Endodermal cell (in vitro differentiated cells): ENCODE measurements at regions not wholly inside any gene's neighbourhood (a gene's known extent, or its start where the extent isn't known, plus 50 kb on each side); places are given as distances from the start of the nearest gene placed in this dataset.

ENCODE experiments used
- DNase-seq: peaks from one replicate; pipeline ENCODE4 v3.0.0-alpha.2; 2017
- H3K27ac ChIP-seq: 2 replicates; pipeline ENCODE4 v1.5.1; 2013; ENCODE audit warnings: mild to moderate bottlenecking, low read depth, low read length, moderate library complexity
- H3K27me3 ChIP-seq: 2 replicates; pipeline ENCODE4 v1.6.1; 2013; ENCODE audit warnings: mild to moderate bottlenecking, low read length, moderate library complexity; ENCODE audit not compliant: insufficient read depth, control insufficient read depth, poor library complexity, severe bottlenecking
- H3K36me3 ChIP-seq: 2 replicates; pipeline ENCODE4 v1.7.0; 2013; ENCODE audit warnings: mild to moderate bottlenecking, low read length, moderate library complexity; ENCODE audit not compliant: control insufficient read depth, insufficient read depth
- H3K4me1 ChIP-seq: one replicate; pipeline ENCODE4 v1.7.0; 2013; ENCODE audit warnings: low read length; ENCODE audit not compliant: control insufficient read depth, insufficient read depth
- H3K4me3 ChIP-seq: 2 replicates; pipeline ENCODE4 v1.5.1; 2013; ENCODE audit warnings: mild to moderate bottlenecking, low read length, moderate library complexity
- H3K9ac ChIP-seq: 2 replicates; pipeline ENCODE4 v1.6.1; 2013; ENCODE audit warnings: mild to moderate bottlenecking, low read length, moderate library complexity; ENCODE audit not compliant: poor library complexity, severe bottlenecking; ENCODE audit errors: extremely low read depth
- H3K9me3 ChIP-seq: 2 replicates; pipeline ENCODE4 v1.6.1; 2013; ENCODE audit warnings: mild to moderate bottlenecking, low read length, moderate library complexity; ENCODE audit not compliant: control insufficient read depth
- H3K27ac Mint-ChIP-seq: 2 replicates; pipeline ENCODE4 v1.8.0; 2020; ENCODE audit warnings: mixed read lengths
- H3K27me3 Mint-ChIP-seq: 2 replicates; pipeline ENCODE4 v1.8.0; 2021; ENCODE audit warnings: mild to moderate bottlenecking, mixed read lengths; ENCODE audit not compliant: insufficient read depth
- H3K36me3 Mint-ChIP-seq: 2 replicates; pipeline ENCODE4 v1.8.0; 2020; ENCODE audit warnings: low read depth, mixed read lengths
- H3K4me1 Mint-ChIP-seq: 2 replicates; pipeline ENCODE4 v1.8.0; 2020; ENCODE audit warnings: mixed read lengths
- H3K4me3 Mint-ChIP-seq: 2 replicates; pipeline ENCODE4 v1.8.0; 2020; ENCODE audit warnings: mild to moderate bottlenecking, moderate library complexity, mixed read lengths
- H3K9me3 Mint-ChIP-seq: 2 replicates; pipeline ENCODE4 v1.8.0; 2020; ENCODE audit warnings: mild to moderate bottlenecking, mixed read lengths
- whole genome bisulfite sequencing, 2 experiments: methylation state at CpG; one replicate each; pipeline versions ENCODE4 v1.1.5 to v1.1.7; 2013; ENCODE audit warnings: missing lambda C conversion rate in 2 of 2, mixed read lengths in 1 of 2; ENCODE audit not compliant: insufficient coverage in 1 of 2, insufficient read length in 1 of 2; 5-methylcytosine and 5-hydroxymethylcytosine counted together
- TF ChIP-seq, protein P1 (sequence below): fragments of 200-600 bp; sonication (generic); conservative IDR thresholded peaks from 2 replicates; pipeline ENCODE4 v1.5.0; 2021; ENCODE audit warnings: antibody characterized with exemption, mild to moderate bottlenecking

DNA sequence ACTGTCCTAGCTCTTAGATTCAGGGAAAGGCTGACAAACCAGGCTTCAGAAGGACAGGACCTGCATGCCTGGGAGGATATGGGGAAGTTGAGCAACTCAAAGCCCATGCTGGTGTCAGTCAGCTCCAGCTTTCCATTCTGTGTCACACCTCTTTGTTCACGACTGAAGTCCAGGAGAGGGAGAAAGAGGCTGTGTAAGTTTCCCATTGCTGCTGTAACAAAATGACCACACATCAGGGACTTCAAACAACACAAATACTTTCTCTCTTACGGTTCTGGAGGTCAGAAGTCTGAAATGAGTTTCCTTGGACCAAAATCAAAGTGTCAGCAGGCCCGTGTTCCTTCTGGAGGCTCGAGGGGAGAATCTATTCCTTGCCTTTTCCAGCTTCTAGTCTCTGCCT, 50.6 kb upstream of the STX18 start:
- Histone ChIP-seq H3K9me3 (peaks cover 32% of the 10 kb centered on the region), H3K36me3 (no peaks in the 10 kb centered on the region), H3K4me1 (no peaks in the 10 kb centered on the region), H3K4me3 (no peak overlapping the region), H3K27ac (no peak overlapping the region), H3K9ac (no peak overlapping the region), H3K27me3 (no peaks in the 10 kb centered on the region)
- TF ChIP-seq, protein P1, sequence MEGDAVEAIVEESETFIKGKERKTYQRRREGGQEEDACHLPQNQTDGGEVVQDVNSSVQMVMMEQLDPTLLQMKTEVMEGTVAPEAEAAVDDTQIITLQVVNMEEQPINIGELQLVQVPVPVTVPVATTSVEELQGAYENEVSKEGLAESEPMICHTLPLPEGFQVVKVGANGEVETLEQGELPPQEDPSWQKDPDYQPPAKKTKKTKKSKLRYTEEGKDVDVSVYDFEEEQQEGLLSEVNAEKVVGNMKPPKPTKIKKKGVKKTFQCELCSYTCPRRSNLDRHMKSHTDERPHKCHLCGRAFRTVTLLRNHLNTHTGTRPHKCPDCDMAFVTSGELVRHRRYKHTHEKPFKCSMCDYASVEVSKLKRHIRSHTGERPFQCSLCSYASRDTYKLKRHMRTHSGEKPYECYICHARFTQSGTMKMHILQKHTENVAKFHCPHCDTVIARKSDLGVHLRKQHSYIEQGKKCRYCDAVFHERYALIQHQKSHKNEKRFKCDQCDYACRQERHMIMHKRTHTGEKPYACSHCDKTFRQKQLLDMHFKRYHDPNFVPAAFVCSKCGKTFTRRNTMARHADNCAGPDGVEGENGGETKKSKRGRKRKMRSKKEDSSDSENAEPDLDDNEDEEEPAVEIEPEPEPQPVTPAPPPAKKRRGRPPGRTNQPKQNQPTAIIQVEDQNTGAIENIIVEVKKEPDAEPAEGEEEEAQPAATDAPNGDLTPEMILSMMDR, result no peak
- WGBS, 2 experiments, result 74 to 82% methylated on average over 4 of the region's 4 CpGs
- H3K36me3 Mint-ChIP-seq, result peaks cover 30% of the 10 kb centered on the region
- DNase-seq, result no peak
- H3K27ac Mint-ChIP-seq, result no peak overlapping the region
- H3K9me3 Mint-ChIP-seq, result peaks cover 38% of the 10 kb centered on the region
- no peak overlapping the region for H3K4me3 Mint-ChIP-seq
- H3K27me3 Mint-ChIP-seq, result peaks cover 2% of the 10 kb centered on the region
- no peaks in the 10 kb centered on the region for H3K4me1 Mint-ChIP-seq
